SK-N-SH (cell line): ENCODE measurements at regions not wholly inside any gene's neighbourhood (a gene's known extent, or its start where the extent isn't known, plus 50 kb on each side); places are given as distances from the start of the nearest gene placed in this dataset.

ENCODE experiments used
- CTCF ChIA-PET: fragments of 300-600, 350-600 bp; formaldehyde crosslinking; extraction: SDS; loops from one replicate; lab custom pipeline; 2021; lab: Yijun Ruan, JAX
- POLR2A ChIA-PET: fragments of 350-600 bp; sonication (Branson Sonifier 250); formaldehyde crosslinking; extraction: SDS; loops from one replicate; lab custom pipeline; 2020; ENCODE audit warnings: antibody characterized with exemption, inconsistent platforms; lab: Yijun Ruan, JAX
- DNase-seq: peaks from one replicate; pipeline ENCODE4 v3.0.0; 2012
- H2AFZ ChIP-seq: fragments of 200-600 bp; sonication (generic); 2 replicates; pipeline ENCODE4 v1.8.1; 2016; ENCODE audit warnings: antibody characterized with exemption, mild to moderate bottlenecking, low read depth
- H3F3A ChIP-seq: fragments of 200-600 bp; sonication (generic); replicated peaks from 2 replicates; pipeline ENCODE3; 2016; ENCODE audit warnings: antibody characterized with exemption, mild to moderate bottlenecking; ENCODE audit not compliant: insufficient read depth
- H3K27ac ChIP-seq, 2 experiments: fragments of 200-500 bp in 1 of 2; fragments of 200-600 bp in 1 of 2; sonication (Bioruptor generic) in 1 of 2; sonication (generic), shearing (Covaris generic) in 1 of 2; 2 replicates each; pipeline versions ENCODE4 v1.5.1 to v1.6.1; 2014 to 2016; ENCODE audit warnings: low read depth in 2 of 2, inconsistent platforms in 1 of 2, low read length in 1 of 2, mild to moderate bottlenecking in 1 of 2, mixed read lengths in 1 of 2
- H3K27me3 ChIP-seq: fragments of 200-600 bp; sonication (generic), shearing (Covaris generic); 2 replicates; pipeline ENCODE4 v1.6.1; 2016; ENCODE audit warnings: mixed run types; ENCODE audit not compliant: insufficient read depth
- H3K36me3 ChIP-seq, 2 experiments: fragments of 200-500 bp in 1 of 2; fragments of 200-600 bp in 1 of 2; sonication (Bioruptor generic) in 1 of 2; sonication (generic) in 1 of 2; replicated peaks in 1 of 2; 2 replicates each; pipeline versions ENCODE3 to v1.5.1; 2014 to 2016; ENCODE audit warnings: low read length in 1 of 2, mild to moderate bottlenecking in 1 of 2; ENCODE audit not compliant: insufficient read depth in 2 of 2, control insufficient read depth in 1 of 2
- H3K4me1 ChIP-seq, 2 experiments: fragments of 200-500 bp in 1 of 2; fragments of 200-600 bp in 1 of 2; sonication (Bioruptor generic) in 1 of 2; sonication (generic), shearing (Covaris generic) in 1 of 2; 2 replicates each; pipeline versions ENCODE4 v1.5.1 to v1.6.1; 2014 to 2016; ENCODE audit warnings: low read depth in 1 of 2, low read length in 1 of 2, mixed run types in 1 of 2; ENCODE audit not compliant: insufficient read depth in 2 of 2, control insufficient read depth in 1 of 2
- H3K4me2 ChIP-seq: fragments of 200-600 bp; sonication (generic), shearing (Covaris generic); 2 replicates; pipeline ENCODE4 v1.6.1; 2017; ENCODE audit warnings: mixed run types
- H3K4me3 ChIP-seq, 2 experiments: fragments of 200-500 bp in 1 of 2; fragments of 200-600 bp in 1 of 2; sonication (Bioruptor generic) in 1 of 2; sonication (generic), shearing (Covaris generic) in 1 of 2; 2 replicates each; pipeline versions ENCODE4 v1.5.1 to v1.8.1; 2014 to 2016; ENCODE audit warnings: low read depth in 2 of 2, inconsistent platforms in 1 of 2, low read length in 1 of 2, mild to moderate bottlenecking in 1 of 2, mixed read lengths in 1 of 2, moderate library complexity in 1 of 2
- H3K79me2 ChIP-seq: fragments of 200-600 bp; sonication (generic); 2 replicates; pipeline ENCODE4 v1.8.1; 2017; ENCODE audit warnings: mild to moderate bottlenecking; ENCODE audit not compliant: insufficient read depth
- H3K9ac ChIP-seq: fragments of 200-600 bp; sonication (generic); 2 replicates; pipeline ENCODE4 v1.6.1; 2017; ENCODE audit warnings: mixed run types
- H3K9me2 ChIP-seq: fragments of 200-600 bp; sonication (generic); 2 replicates; pipeline ENCODE4 v1.6.1; 2017; ENCODE audit warnings: mixed run types
- H3K9me3 ChIP-seq: fragments of 200-600 bp; sonication (generic); 2 replicates; pipeline ENCODE4 v1.6.1; 2017; ENCODE audit warnings: mixed run types, mild to moderate bottlenecking, moderate library complexity
- H4K20me1 ChIP-seq: fragments of 200-600 bp; sonication (generic); 2 replicates; pipeline ENCODE4 v1.6.1; 2017; ENCODE audit warnings: mild to moderate bottlenecking, mixed run types; ENCODE audit not compliant: insufficient read depth
- ELF1 ChIP-seq: IDR thresholded peaks from 2 replicates; pipeline ENCODE4 v1.4.0; 2012
- EP300 ChIP-seq, 2 experiments: IDR thresholded peaks; 2 replicates each; pipeline versions ENCODE4 v1.4.0 to v1.6.1; 2012; ENCODE audit warnings: borderline replicate concordance in 1 of 2, low read depth in 1 of 2, low read length in 1 of 2
- EZH2phosphoT487 ChIP-seq: fragments of 200-600 bp; sonication (generic); IDR thresholded peaks from 2 replicates; pipeline ENCODE4 v1.6.1; 2017; ENCODE audit warnings: low read depth, mixed run types, mild to moderate bottlenecking, antibody characterized with exemption, moderate library complexity, borderline replicate concordance
- FOSL2 ChIP-seq: IDR thresholded peaks from 2 replicates; pipeline ENCODE4 v1.4.0; 2012; ENCODE audit warnings: low read depth, mild to moderate bottlenecking, moderate library complexity, borderline replicate concordance
- FOXJ3 ChIP-seq: sonication (generic); formaldehyde crosslinking; IDR thresholded peaks from 2 replicates; pipeline ENCODE4 v1.5.1; 2020; ENCODE audit warnings: mild to moderate bottlenecking, missing genetic modification reagents
- FOXM1 ChIP-seq: IDR thresholded peaks from 2 replicates; pipeline ENCODE4 v1.4.0; 2012; ENCODE audit warnings: low read depth, mild to moderate bottlenecking
- GABPA ChIP-seq: IDR thresholded peaks from 2 replicates; pipeline ENCODE4 v1.4.0; 2012; ENCODE audit warnings: low read depth, mild to moderate bottlenecking
- MEF2A ChIP-seq: IDR thresholded peaks from 2 replicates; pipeline ENCODE4 v1.4.0; 2012; ENCODE audit warnings: low read depth, borderline replicate concordance
- NFIC ChIP-seq: IDR thresholded peaks from 2 replicates; pipeline ENCODE4 v1.4.0; 2012; ENCODE audit warnings: borderline replicate concordance
- PBX3 ChIP-seq: IDR thresholded peaks from 2 replicates; pipeline ENCODE4; 2012
- RCOR1 ChIP-seq: fragments of 150-350 bp; IDR thresholded peaks from 2 replicates; pipeline ENCODE4 v1.6.1; 2017; ENCODE audit warnings: antibody characterized with exemption, low read length
- RFX5 ChIP-seq: IDR thresholded peaks from 2 replicates; pipeline ENCODE4 v1.6.1; 2012; ENCODE audit warnings: mild to moderate bottlenecking, improper control_type of control experiment, low read length
- RXRA ChIP-seq: IDR thresholded peaks from 2 replicates; pipeline ENCODE4 v1.4.0; 2012; ENCODE audit warnings: low read depth, mild to moderate bottlenecking, borderline replicate concordance
- YY1 ChIP-seq: IDR thresholded peaks from 2 replicates; pipeline ENCODE4 v1.4.0; 2012; ENCODE audit warnings: low read depth, mild to moderate bottlenecking
- ZBTB33 ChIP-seq: IDR thresholded peaks from 2 replicates; pipeline ENCODE4 v1.4.0; 2012; ENCODE audit warnings: low read depth, borderline replicate concordance
- WGBS: methylation state at CpG from one replicate; pipeline ENCODE4 v1.1.6; 2017; ENCODE audit warnings: low lambda C conversion rate; 5-methylcytosine and 5-hydroxymethylcytosine counted together
- TF ChIP-seq, protein P1 (sequence below): fragments of 200-600 bp; sonication (generic); IDR thresholded peaks from 2 replicates; pipeline ENCODE4 v1.6.1; 2017; ENCODE audit warnings: antibody characterized with exemption, mild to moderate bottlenecking, moderate library complexity

GRCh38 chr2:58635801-58636375 is 394.8 kb upstream of the FANCL start:
- Histone ChIP-seq H3K9me2 (no peaks in the 10 kb centered on the region), H3K9me3 (no peaks in the 10 kb centered on the region), H3K27ac (no peak overlapping the region), H3K4me1 (peaks cover 0 to 2% of the 10 kb centered on the region in 2 experiments; a peak in 1 of 4 replicates), H3K4me2 (no peak overlapping the region), H4K20me1 (no peaks in the 10 kb centered on the region), H3K27me3 (no peaks in the 10 kb centered on the region), H3K4me3 (no peak overlapping the region), H3K36me3 (no peaks in the 10 kb centered on the region), H3K79me2 (no peaks in the 10 kb centered on the region), H3F3A (no peaks in the 10 kb centered on the region), H3K9ac (no peak overlapping the region), H2AFZ (no peak overlapping the region)
- TF ChIP-seq, protein P1, sequence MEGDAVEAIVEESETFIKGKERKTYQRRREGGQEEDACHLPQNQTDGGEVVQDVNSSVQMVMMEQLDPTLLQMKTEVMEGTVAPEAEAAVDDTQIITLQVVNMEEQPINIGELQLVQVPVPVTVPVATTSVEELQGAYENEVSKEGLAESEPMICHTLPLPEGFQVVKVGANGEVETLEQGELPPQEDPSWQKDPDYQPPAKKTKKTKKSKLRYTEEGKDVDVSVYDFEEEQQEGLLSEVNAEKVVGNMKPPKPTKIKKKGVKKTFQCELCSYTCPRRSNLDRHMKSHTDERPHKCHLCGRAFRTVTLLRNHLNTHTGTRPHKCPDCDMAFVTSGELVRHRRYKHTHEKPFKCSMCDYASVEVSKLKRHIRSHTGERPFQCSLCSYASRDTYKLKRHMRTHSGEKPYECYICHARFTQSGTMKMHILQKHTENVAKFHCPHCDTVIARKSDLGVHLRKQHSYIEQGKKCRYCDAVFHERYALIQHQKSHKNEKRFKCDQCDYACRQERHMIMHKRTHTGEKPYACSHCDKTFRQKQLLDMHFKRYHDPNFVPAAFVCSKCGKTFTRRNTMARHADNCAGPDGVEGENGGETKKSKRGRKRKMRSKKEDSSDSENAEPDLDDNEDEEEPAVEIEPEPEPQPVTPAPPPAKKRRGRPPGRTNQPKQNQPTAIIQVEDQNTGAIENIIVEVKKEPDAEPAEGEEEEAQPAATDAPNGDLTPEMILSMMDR: no peak
- no peak for TF ChIP-seq RFX5
- no peak for TF ChIP-seq FOXM1
- no peak for TF ChIP-seq FOSL2
- no peak for TF ChIP-seq EZH2phosphoT487
- TF ChIP-seq YY1: no peak
- no peak for TF ChIP-seq NFIC
- TF ChIP-seq GABPA: no peak
- TF ChIP-seq MEF2A: no peak
- TF ChIP-seq ELF1: no peak
- TF ChIP-seq PBX3: no peak
- no peak for TF ChIP-seq RXRA
- TF ChIP-seq EP300 (IDR thresholded peaks at IDR 0.05; ENCODE audit: borderline replicate concordance in 1 of 2, low read depth in 1 of 2, low read length in 1 of 2): no peak
- no peak for TF ChIP-seq RCOR1
- no peak for TF ChIP-seq FOXJ3 (CRISPR knock-in tag)
- no peak for TF ChIP-seq ZBTB33
- CTCF ChIA-PET: no interaction called here
- 60% methylated on average over 5 of the region's 5 CpGs for WGBS
- DNase-seq: no peak
- POLR2A ChIA-PET: no interaction called here
